Activated CD4-positive, alpha-beta T cell treated with anti-CD3 and anti-CD28 coated beads, Interleukin-10, Interleukin-2, amounts not matched to agents 100 ng/mL and 50 ng/mL, durations not matched to agents 16 hours and 8 hours (primary cell): ENCODE measurements at regions not wholly inside any gene's neighbourhood (a gene's known extent, or its start where the extent isn't known, plus 50 kb on each side); places are given as distances from the start of the nearest gene placed in this dataset.

Source experiments
- DNase-seq: peaks from one replicate; pipeline ENCODE4 v3.0.0-alpha.2; 2020

GRCh38 chr7:26520483-26520882, 228.8 kb downstream of the SNX10 start:
- no peak for DNase-seq

GRCh38 chr7:26522633-26523032, 231.0 kb downstream of the SNX10 start:
- no peak for DNase-seq

DNA sequence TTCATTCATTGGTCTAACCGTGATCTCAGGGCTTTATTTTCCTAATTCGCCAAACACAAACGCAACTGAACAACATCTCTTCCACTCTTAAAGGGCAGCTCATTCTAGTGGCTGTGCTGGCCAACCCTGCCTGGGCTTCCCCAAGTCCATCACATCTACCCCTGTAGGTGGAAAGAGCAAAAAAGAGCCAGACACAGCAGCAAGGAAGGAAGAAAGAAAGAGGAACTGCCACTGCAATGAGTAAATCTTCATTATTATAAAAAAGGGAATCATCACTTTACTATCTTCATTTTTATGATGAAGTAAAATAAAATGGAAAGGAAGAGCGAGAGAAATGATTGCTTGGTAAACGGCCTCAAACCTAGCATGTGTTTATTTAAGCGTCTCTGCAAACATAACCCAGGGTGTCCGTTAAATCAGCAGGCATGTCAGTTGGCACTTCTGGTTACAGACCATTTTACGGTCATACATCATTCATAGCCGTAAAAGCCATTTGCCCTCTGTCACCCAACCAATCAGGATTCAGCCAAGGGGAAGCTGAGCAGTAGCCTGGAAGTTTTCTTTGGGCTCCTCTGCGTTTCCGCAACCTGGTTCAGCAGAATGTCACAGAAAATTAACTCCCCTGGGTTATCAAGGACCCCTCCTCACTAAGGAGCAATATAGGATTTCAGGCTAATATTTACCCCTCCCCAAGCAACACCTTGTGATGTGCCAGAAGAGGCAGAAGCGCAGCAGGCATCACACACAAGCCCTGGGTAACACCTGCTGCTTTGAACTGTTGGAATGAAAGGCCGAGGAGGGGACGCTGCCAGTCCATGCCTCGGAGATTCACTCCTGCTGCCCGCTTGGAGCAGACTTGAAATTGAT, 234.0 kb downstream of the SNX10 start:
- DNase-seq: no peak

DNA sequence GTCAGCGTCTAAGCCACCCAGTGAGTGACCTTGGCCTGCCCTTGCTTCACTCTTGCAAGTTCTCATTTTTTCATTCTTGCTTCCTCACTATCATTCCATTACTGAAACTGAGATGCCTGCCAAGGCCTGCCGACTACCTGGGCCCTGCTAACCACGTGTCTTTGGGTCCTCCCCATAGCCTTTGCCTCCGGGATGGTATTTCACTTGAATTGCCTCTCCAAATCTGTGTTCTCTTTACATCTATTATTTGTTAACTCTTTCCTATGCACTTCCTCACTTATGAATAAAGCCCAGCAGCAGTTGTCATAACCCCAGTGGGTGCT, 234.6 kb downstream of the SNX10 start:
- DNase-seq: no peak

GRCh38 chr7:26531926-26532325, 240.3 kb downstream of the SNX10 start:
- no peak for DNase-seq

DNA sequence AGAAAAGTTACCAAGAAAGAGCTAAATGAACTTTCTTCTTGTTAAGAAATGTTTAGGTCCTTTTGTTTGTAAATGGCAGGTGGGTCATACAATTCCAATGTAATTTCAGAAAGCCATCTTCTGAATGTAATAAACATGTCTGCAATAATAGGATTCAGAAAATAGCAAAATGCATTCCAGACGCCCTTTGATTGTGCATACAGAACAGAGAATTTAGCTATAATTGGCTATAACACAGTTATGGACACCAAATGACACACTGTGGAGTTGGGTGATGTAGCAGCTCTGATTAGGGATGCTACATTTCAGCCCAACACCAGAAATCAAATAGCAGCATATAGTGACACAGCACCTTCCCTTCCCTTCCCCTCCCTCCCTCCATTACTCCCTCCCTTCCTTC, 240.8 kb downstream of the SNX10 start:
- no peak for DNase-seq

DNA sequence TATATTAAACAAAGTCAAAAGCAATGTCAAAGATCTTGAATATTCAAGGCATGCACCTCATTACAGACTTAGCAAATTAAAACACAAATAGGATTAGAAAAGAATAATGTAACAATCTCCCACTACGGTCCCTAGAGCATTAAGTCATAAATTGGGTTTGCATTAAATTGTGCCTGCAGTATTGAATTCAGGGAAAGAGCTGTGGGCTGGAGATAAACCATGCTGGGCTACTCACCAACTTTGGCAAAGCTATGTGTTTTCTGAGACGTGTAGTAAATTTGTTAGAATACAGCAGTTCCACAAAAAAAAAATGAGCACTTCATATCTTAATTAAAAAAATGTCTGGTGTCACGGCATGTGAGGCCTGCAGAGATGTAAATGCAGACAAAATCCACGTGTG, 241.6 kb downstream of the SNX10 start:
- no peak for DNase-seq

GRCh38 chr7:26534649-26535482, 243.2 kb downstream of the SNX10 start:
- DNase-seq: no peak

GRCh38 chr7:26535483-26536007, 243.9 kb downstream of the SNX10 start:
- DNase-seq: no peak

DNA sequence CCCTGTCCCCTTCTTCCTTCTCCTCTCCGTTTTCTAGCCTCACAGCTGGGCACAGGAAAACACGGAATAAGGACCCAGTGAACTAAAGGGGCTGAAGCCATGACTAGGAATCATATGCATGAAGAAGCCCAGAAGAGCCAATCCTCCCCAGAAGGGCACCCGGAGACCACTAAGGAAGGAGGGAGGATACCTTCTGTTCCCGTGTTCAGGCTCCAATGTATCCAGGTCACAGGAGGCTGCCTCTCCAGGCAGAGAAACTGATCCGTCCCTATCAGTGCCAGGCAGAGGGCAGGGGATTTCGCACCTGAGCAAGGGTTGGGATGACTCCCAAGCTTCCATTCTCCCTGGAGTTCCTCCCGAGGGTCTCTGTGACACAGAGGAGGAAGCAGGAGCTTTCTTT, 246.6 kb downstream of the SNX10 start:
- DNase-seq: no peak

GRCh38 chr7:26538689-26539088, 247.0 kb downstream of the SNX10 start:
- no peak for DNase-seq

GRCh38 chr7:26543340-26543739, 251.7 kb downstream of the SNX10 start:
- no peak for DNase-seq

GRCh38 chr7:26543951-26544350, 252.3 kb downstream of the SNX10 start:
- DNase-seq: no peak

GRCh38 chr7:26546508-26547053, 254.9 kb downstream of the SNX10 start:
- DNase-seq: no peak

GRCh38 chr7:26547156-26547555, 255.5 kb downstream of the SNX10 start:
- DNase-seq: no peak

DNA sequence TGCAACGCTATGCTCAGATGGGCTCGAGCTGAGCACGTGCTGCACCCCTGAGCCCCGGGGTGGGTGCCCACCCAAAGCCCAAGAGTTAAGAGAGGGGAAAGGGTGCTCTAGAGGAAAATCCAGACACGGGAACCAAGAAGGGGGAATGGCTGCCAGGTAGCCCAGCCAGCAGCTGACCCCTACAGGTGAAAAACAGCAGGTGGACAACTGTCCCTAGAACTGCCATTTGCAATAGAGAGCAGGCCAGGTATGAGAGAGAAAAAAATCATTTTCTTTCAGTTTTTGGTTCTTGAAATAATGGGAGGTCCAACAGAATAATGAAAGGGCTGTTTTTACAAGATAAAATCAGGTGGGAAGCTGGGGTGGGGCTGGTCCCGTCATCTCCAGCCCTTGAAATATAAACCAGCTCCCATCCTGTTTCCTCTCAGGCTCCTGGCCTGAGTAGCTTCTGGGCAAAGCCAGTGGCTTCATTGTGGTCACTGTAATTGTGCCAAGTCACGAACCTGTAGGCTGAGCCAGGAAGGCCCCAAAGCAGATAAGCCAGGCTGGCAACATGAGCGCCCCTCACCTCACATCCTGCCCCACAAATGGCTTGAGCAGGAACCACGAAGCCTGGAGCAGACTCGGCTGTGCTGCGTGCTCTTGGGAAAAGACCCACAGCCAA, 257.8 kb downstream of the SNX10 start:
- no peak for DNase-seq

DNA sequence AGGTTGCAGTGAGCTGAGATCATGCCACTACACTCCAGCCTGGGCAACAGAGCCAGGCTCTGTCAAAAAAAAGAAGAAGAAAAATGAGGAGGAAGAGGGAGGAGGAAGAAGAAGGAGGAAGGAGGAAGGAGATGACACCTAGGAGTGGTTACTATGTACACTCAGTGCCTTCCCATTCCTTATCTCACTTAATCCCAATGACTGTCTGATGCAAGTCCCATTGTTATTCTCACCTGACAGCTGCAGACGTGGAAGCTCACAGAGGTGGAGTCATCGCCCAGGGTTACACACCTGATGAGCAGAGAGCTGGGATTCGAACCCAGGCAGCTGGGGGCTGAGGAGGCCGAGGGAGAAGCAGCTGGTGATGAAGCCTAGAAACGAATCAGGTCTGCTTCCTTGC, 258.8 kb downstream of the SNX10 start:
- no peak for DNase-seq

GRCh38 chr7:26551740-26552139, 260.1 kb downstream of the SNX10 start:
- no peak for DNase-seq

DNA sequence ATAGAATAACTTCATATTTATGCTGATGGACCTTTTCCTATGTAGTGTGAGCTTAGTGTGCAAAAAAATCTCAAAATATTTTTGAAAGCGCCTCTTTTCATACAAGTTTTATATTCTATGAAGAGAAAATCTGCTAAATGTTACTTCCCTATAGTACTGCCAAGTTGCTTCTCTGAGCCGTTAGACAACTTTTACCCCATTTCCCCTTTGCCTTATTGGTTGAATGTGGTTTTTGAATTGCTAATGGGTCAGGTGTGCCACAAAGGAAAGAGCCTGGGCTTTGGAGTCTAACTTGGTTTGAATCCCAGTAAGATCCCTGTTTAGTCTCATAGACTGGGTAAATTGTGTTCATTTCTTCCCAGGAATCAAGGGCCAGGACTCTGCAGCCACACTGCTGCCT, 261.5 kb downstream of the SNX10 start:
- DNase-seq: no peak

DNA sequence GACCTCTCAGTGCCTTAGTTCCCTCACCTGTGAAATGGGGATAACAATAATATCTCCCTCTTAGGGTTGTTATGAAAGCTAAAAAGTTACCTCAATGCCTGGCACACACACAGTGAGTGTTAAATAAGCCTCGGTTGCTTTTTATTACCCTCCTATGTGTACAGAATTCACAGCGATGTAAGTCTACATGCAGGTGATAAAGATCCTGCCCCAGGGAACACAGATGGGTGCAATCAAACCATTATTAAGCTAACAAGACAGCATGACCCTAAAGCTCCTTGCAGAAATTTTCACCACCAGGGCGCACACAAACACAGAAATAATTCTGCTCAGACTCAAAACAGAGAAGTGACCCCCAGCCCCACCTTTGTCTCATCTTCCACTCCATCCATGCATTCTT, 261.9 kb downstream of the SNX10 start:
- DNase-seq: no peak

DNA sequence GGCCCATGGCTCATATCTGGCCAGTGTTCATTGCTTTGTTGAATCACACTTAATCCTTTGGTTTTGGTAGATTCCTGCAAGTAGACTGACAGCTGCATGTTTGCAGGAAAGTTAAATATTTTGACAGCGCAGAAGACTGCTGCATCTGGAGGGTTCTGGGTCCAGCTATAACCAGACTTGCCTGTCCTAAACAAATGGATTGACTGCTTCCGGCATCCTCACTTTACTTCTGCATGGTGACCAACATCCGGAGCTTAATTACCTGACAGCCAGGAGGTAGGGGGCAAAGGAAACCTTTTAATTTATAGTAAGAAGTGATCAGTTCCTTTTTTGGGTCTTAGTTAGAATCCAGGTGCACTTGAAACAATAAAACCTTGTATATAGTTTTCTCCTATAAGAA, 263.3 kb downstream of the SNX10 start:
- DNase-seq: no peak

DNA sequence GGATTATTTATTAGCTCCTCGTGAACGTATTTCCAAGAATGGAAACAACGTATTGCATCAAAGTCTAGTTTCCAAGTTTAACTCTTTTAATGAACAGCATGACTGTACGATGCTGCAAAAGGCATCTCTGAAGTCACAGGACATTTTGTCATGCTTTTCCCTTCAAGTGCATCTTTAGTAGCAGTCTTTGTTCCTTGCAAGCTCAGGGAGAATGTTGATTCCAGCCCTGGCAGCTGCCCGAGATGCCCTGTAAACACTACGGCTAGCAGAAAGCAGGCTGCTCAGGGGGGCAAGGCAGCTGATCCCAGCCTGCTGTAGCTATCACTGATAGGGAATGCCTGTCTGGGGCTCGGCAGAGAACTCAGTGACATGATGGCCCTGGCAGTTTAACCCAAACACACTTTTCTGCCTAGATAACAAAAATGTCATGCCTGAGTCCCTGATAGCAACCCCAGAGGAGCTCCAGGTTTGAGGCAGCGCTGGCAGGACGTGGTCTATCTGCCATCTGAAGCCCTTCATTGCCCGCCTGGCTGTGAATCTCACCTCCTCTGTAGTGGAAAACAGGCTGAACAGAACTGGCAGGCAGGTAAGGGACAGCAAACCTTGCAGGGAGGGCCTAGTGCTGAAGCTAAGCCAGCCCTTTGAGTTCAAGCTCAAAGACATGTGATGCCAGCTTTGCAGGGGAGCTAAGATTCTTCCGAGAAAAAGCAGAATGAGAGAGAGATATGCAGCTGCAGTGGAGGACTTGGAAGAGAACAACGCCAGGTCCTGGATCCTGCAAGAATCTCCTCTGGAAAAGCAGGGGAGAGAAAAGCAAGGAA, 264.6 kb downstream of the SNX10 start:
- DNase-seq: no peak
